SK-N-MC (cell line): ENCODE measurements at regions not wholly inside any gene's neighbourhood (a gene's known extent, or its start where the extent isn't known, plus 50 kb on each side); places are given as distances from the start of the nearest gene placed in this dataset.

Experiments used
- EZH2 ChIP-seq: fragments of 200-600 bp; sonication (generic); IDR thresholded peaks from one replicate; pipeline ENCODE4 v1.6.1; 2017; ENCODE audit warnings: antibody characterized with exemption
- POLR2AphosphoS5 ChIP-seq: IDR thresholded peaks from 2 replicates; pipeline ENCODE4 v1.6.1; 2012; ENCODE audit warnings: mild to moderate bottlenecking, low read depth, low read length, borderline replicate concordance

DNA sequence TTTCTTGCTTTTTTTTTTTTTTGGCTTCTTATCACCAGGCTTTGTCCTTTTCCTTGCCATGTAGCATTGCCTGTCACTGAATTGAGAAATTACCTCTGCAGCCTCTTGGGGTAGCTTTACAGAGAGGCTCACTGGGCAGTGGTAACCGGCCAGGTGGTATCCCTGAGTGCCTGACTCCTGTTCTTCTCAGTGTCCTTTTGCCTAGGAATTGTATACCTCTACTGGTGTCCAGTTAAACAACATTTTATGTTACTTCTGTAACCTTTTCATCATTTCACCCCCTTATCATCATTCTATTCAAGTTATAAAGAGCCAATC, 523.9 kb downstream of the BCL11A start:
- no peak for TF ChIP-seq EZH2
- TF ChIP-seq POLR2AphosphoS5: no peak
